Left lung (tissue), 4 donors: ENCODE measurements at regions not wholly inside any gene's neighbourhood (a gene's known extent, or its start where the extent isn't known, plus 50 kb on each side); places are given as distances from the start of the nearest gene placed in this dataset.

Experiments used
- ATAC-seq: fragments of 200-7000 bp; cut with Tn5 transposase; one replicate; pipeline ENCODE4 v1.9.1; 2020; ENCODE audit warnings: moderate library complexity
- DNase-seq, 4 donors: peaks; one replicate each; pipeline ENCODE4 v3.0.0-alpha.2; 2013 to 2020
- H3K27ac ChIP-seq, 2 donors: fragments of 200-600 bp; sonication (generic) in 1 of 2; one replicate each; pipeline versions ENCODE4 v1.5.0 to v1.8.0; 2020 to 2021
- H3K27me3 ChIP-seq, 2 donors: fragments of 200-600 bp; sonication (generic) in 1 of 2; one replicate each; pipeline versions ENCODE4 v1.5.0 to v1.8.0; 2020 to 2021
- H3K36me3 ChIP-seq, 2 donors: fragments of 200-600 bp; sonication (generic) in 1 of 2; one replicate each; pipeline versions ENCODE4 v1.5.0 to v1.8.0; 2020 to 2021
- H3K4me1 ChIP-seq, 2 donors: fragments of 200-600 bp; one replicate each; pipeline ENCODE4 v1.8.0; 2021
- H3K4me3 ChIP-seq, 2 donors: fragments of 200-600 bp; sonication (generic) in 1 of 2; one replicate each; pipeline versions ENCODE4 v1.5.0 to v1.8.0; 2020 to 2021; ENCODE audit warnings: mild to moderate bottlenecking in 1 of 2
- H3K9me3 ChIP-seq, 2 donors: fragments of 200-600 bp; sonication (generic) in 1 of 2; one replicate each; pipeline versions ENCODE4 v1.5.0 to v1.8.0; 2020 to 2021
- CTCF ChIP-seq, 2 donors: fragments of 200-600 bp; sonication (generic) in 1 of 2; IDR thresholded peaks; one replicate each; pipeline versions ENCODE4 v1.5.0 to v1.8.0; 2021; ENCODE audit warnings: antibody characterized with exemption in 2 of 2
- intact Hi-C, 2 donors: fragments of 100-400 bp; cut with DNase I; formaldehyde crosslinking; loops; one replicate each; pipeline versions ENCODE4 v1.11.2 to v1.14.2; 2022
- donor health status: DM: no; HTN: yes; CAD: no.
- donor health status: DM: no; HTN: no; CAD: no.

DNA sequence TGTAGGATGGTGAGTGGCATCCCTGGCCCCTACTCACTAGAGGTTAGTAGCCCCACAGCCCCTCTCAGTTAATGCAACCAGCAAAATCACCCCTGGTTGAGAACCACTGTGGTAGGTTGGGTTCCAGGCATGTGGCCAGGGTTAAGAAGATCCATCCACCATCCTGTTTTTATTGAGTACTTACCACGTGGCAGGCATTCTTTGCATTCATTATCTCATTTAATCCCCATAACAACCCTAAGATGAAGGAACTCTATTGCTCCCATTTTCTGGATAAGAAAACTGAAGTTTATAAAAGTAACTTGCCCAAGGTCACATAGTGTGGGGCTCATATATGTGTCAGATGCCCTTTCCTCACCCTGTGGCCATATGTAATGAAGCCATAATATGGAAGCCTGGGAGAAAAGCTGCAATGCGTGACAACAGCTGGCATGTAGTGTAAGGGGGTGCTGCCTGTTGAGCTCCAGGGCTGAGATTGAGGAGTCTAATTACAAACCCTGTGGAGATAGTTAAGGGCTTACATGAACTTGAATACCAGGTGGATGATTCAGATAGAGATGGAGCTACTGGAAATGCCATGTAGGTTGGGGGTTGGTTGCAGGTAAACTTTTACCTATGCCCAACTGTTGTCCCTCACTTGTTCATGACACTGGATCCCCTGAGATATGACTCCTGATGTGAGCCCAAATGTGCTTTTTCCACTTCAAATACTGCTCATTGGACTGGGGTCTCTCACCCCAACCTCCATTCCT is 100.2 kb upstream of the PGRMC2 start:
- Histone ChIP-seq H3K4me1 (peaks cover 0 to 7% of the 10 kb centered on the region in 2 donors), H3K9me3 (no peaks in the 10 kb centered on the region), H3K27me3 (no peaks in the 10 kb centered on the region), H3K4me3 (no peak overlapping the region), H3K27ac (peak overlapping the region; percentile 13 to 66), H3K36me3 (no peaks in the 10 kb centered on the region)
- DNase-seq (no peak), ATAC-seq (no peak)
- no peak for TF ChIP-seq CTCF (IDR thresholded peaks at IDR 0.05)
- intact Hi-C loops, result no loop called here

- no peak for TF ChIP-seq CTCF (IDR thresholded peaks at IDR 0.05)
- H3K4me3 ChIP-seq, result no peak overlapping the region
- H3K9me3 ChIP-seq, result no peaks in the 10 kb centered on the region
- peak overlapping the region; percentile 13 to 66 for H3K27ac ChIP-seq
- H3K4me1 ChIP-seq, result peaks cover 0 to 7% of the 10 kb centered on the region in 2 donors
- H3K36me3 ChIP-seq, result no peaks in the 10 kb centered on the region
- intact Hi-C loops, result no loop called here
- peak; percentile 84 for ATAC-seq
- H3K27me3 ChIP-seq, result no peaks in the 10 kb centered on the region
- peak in 2 of 4 donors; percentile 19 to 85 for DNase-seq
These were observed 99.4 kb upstream of the PGRMC2 start for GRCh38 chr4:128386761-128387599.

GRCh38 chr4:128385683-128386304 is 98.2 kb upstream of the PGRMC2 start:
- intact Hi-C loops, result no loop called here
- DNase-seq (no peak), ATAC-seq (peak; percentile 52)
- peak overlapping the region; percentile 13 to 66 for H3K27ac ChIP-seq
- H3K4me1 ChIP-seq, result peaks cover 0 to 7% of the 10 kb centered on the region in 2 donors
- H3K4me3 ChIP-seq, result no peak overlapping the region
- no peak for TF ChIP-seq CTCF (IDR thresholded peaks at IDR 0.05)
- H3K36me3 ChIP-seq, result no peaks in the 10 kb centered on the region
- no peaks in the 10 kb centered on the region for H3K9me3 ChIP-seq
- no peaks in the 10 kb centered on the region for H3K27me3 ChIP-seq

GRCh38 chr4:128384765-128385598 is 97.4 kb upstream of the PGRMC2 start:
- Histone ChIP-seq H3K27ac (no peak overlapping the region), H3K36me3 (no peaks in the 10 kb centered on the region), H3K4me1 (peaks cover 0 to 7% of the 10 kb centered on the region in 2 donors), H3K9me3 (no peaks in the 10 kb centered on the region), H3K27me3 (no peaks in the 10 kb centered on the region), H3K4me3 (no peak overlapping the region)
- intact Hi-C loops, result no loop called here
- no peak for TF ChIP-seq CTCF (IDR thresholded peaks at IDR 0.05)
- DNase-seq (no peak), ATAC-seq (no peak)
